Stimulated activated memory B cell treated with anti-CD40 and anti-IgM and Interleukin-4, amounts not matched to agents 10 μg/mL and 1 μg/mL and 100 μg/mL, for 72 hours (primary cell): ENCODE measurements at regions not wholly inside any gene's neighbourhood (a gene's known extent, or its start where the extent isn't known, plus 50 kb on each side); places are given as distances from the start of the nearest gene placed in this dataset.
"Not testable (repeated sequence)": the region's sequence is repeated elsewhere in the genome, so short reads cannot be mapped to it uniquely, and the experiment has no call there.

Experiments used
- ATAC-seq: fragments of 150-1000 bp; cut with Tn5 transposase; 2 replicates; pipeline ENCODE4 v1.10.0; 2021
- H3K27ac Mint-ChIP-seq: one replicate; pipeline ENCODE4 v1.8.0; 2022; ENCODE audit warnings: mild to moderate bottlenecking, mixed read lengths
- H3K27me3 Mint-ChIP-seq: one replicate; pipeline ENCODE4 v1.8.0; 2022; ENCODE audit warnings: mixed read lengths
- H3K36me3 Mint-ChIP-seq: one replicate; pipeline ENCODE4 v1.8.0; 2022; ENCODE audit warnings: mixed read lengths
- H3K4me1 Mint-ChIP-seq: one replicate; pipeline ENCODE4 v1.8.0; 2022; ENCODE audit warnings: mixed read lengths
- H3K4me3 Mint-ChIP-seq: one replicate; pipeline ENCODE4 v1.8.0; 2022; ENCODE audit warnings: mild to moderate bottlenecking, moderate library complexity, mixed read lengths
- H3K9me3 Mint-ChIP-seq: one replicate; pipeline ENCODE4 v1.8.0; 2022; ENCODE audit warnings: mixed read lengths

GRCh38 chr16:25367773-25368524 is 110.3 kb upstream of the ZKSCAN2 start:
- Mint-ChIP-seq H3K36me3 (no peaks in the 10 kb centered on the region), H3K9me3 (peaks cover 2% of the 10 kb centered on the region), H3K27me3 (peaks cover 13% of the 10 kb centered on the region), H3K4me3 (no peak overlapping the region), H3K27ac (no peak overlapping the region), H3K4me1 (no peaks in the 10 kb centered on the region)
- ATAC-seq, result no peak

- H3K36me3 Mint-ChIP-seq, result no peaks in the 10 kb centered on the region
- H3K9me3 Mint-ChIP-seq, result peaks cover 2% of the 10 kb centered on the region
- no peaks in the 10 kb centered on the region for H3K4me1 Mint-ChIP-seq
- peaks cover 13% of the 10 kb centered on the region for H3K27me3 Mint-ChIP-seq
- no peak overlapping the region for H3K27ac Mint-ChIP-seq
- no peak for ATAC-seq
- no peak overlapping the region for H3K4me3 Mint-ChIP-seq
Measured at GRCh38 chr16:25366078-25366477, 108.4 kb upstream of the ZKSCAN2 start.

- not testable (repeated sequence) for H3K4me3 Mint-ChIP-seq, ATAC-seq, H3K4me1 Mint-ChIP-seq, H3K36me3 Mint-ChIP-seq, H3K9me3 Mint-ChIP-seq, H3K27ac Mint-ChIP-seq
- H3K27me3 Mint-ChIP-seq, result peaks cover 11% of the 10 kb centered on the region
Measured at GRCh38 chr16:25359516-25359915, 101.9 kb upstream of the ZKSCAN2 start.

DNA sequence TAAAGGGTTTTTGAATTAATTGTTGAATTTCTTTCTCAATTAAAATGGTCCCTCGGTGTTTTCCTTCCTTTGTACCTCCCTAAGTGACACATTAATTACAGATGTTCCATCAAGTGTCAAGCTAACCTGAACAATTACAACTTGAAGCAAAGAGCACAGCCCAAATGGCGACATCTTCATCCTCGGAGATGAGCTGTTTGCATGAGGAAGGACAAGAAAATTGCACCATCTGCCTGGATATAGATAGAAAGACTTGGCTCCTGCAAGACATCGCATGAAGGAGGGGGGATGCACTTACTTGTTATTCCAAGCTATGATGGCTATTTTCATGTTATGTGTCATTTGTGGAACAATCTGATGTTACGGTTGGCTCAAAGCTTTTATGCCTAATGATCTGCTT is 86.4 kb upstream of the ZKSCAN2 start:
- Mint-ChIP-seq H3K9me3 (no peaks in the 10 kb centered on the region), H3K27ac (no peak overlapping the region), H3K36me3 (no peaks in the 10 kb centered on the region), H3K4me1 (no peaks in the 10 kb centered on the region), H3K27me3 (peaks cover 57% of the 10 kb centered on the region), H3K4me3 (no peak overlapping the region)
- ATAC-seq, result no peak

DNA sequence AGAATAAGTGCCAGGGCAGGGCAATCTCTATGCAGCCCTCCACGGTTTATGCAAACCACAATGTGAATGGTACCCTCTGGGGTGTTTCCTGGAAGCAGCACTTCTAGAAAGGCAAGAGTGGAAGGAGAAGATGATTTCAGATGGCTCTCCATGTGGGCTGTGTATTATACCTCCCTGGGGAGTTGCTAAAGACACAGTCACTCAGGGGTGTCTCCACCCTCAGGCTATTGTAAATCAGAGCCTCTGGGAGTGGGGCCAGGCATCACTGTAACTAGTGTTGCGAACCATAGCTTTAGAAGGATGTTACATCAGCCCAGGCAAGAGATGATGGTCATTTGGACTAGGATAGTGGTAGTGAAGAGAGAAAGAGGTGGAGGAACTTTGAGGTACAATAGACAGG is 83.3 kb upstream of the ZKSCAN2 start:
- no peaks in the 10 kb centered on the region for H3K4me1 Mint-ChIP-seq
- H3K9me3 Mint-ChIP-seq, result no peaks in the 10 kb centered on the region
- H3K36me3 Mint-ChIP-seq, result no peaks in the 10 kb centered on the region
- no peak for ATAC-seq
- peaks cover 38% of the 10 kb centered on the region for H3K27me3 Mint-ChIP-seq
- H3K4me3 Mint-ChIP-seq, result no peak overlapping the region
- H3K27ac Mint-ChIP-seq, result no peak overlapping the region

DNA sequence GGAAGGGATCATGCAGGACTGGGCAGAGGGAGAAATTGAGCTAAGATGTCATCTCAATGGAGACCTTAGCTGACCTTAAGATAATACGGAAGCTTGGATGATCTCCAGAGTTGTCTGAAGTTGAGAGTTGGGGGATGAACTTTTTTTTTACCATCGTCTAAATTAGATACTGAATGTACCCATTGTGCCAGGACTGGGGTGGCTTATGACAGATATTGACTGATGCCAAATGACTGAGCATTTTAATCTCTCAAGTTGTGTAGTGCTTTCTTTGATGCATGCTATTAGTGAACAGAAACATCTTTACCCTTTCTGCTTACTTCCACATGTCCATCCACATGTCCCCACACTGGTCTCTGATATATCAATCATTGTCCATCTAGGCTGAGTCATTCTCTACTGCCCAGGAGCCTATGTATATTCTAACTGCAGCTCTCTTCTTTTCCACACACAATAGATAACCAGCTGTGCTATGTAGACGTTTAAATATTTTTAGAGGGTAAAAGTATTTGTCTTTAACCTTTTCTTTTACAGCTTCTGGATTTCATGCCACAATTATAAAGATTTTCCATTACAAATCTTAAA is 60.2 kb upstream of the ZKSCAN2 start:
- Mint-ChIP-seq H3K27me3 (peaks cover 25% of the 10 kb centered on the region), H3K27ac (no peak overlapping the region)

GRCh38 chr16:25311950-25312349 is 54.3 kb upstream of the ZKSCAN2 start:
- Mint-ChIP-seq H3K4me1 (no peaks in the 10 kb centered on the region), H3K27me3 (peaks cover 34% of the 10 kb centered on the region), H3K27ac (no peak overlapping the region), H3K36me3 (peaks cover 19% of the 10 kb centered on the region), H3K4me3 (no peak overlapping the region), H3K9me3 (peaks cover 38% of the 10 kb centered on the region)
- no peak for ATAC-seq

More for the DNA sequence above, 60.2 kb upstream of the ZKSCAN2 start:
- no peak for ATAC-seq
- no peak overlapping the region for H3K4me3 Mint-ChIP-seq
- no peaks in the 10 kb centered on the region for H3K4me1 Mint-ChIP-seq
- H3K9me3 Mint-ChIP-seq, result peaks cover 31% of the 10 kb centered on the region
- H3K36me3 Mint-ChIP-seq, result peaks cover 6% of the 10 kb centered on the region

DNA sequence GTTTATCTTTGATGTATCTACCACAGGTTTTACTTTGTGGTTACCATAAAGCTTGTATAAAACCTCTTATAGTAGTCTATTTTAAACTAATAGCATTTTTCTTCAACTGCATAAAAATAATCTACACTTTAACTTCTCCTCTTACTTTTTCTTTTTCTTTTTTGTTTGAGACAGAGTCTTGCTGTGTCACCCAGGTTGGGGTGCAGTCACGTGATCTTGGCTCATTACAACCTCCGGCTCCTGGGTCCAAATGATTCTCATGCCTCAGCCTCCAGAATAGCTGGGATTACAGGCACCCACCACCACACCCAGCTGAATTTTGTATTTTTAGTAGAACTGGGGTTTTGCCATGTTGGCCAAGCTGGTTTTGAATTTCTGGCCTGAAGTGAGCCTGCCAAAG is 53.4 kb upstream of the ZKSCAN2 start:
- Mint-ChIP-seq H3K4me1 (no peaks in the 10 kb centered on the region), H3K9me3 (peaks cover 35% of the 10 kb centered on the region), H3K27me3 (peaks cover 33% of the 10 kb centered on the region), H3K27ac (no peak overlapping the region), H3K36me3 (peaks cover 19% of the 10 kb centered on the region), H3K4me3 (no peak overlapping the region)
- no peak for ATAC-seq
